HG02852 (cell line): ENCODE measurements at regions not wholly inside any gene's neighbourhood (a gene's known extent, or its start where the extent isn't known, plus 50 kb on each side); places are given as distances from the start of the nearest gene placed in this dataset.
"Not testable (repeated sequence)": the region's sequence is repeated elsewhere in the genome, so short reads cannot be mapped to it uniquely, and the experiment has no call there.

ENCODE experiments used
- ATAC-seq: cut with Tn5 transposase; IDR thresholded peaks from one replicate; pipeline ENCODE4 v1.9.1; 2021; ENCODE audit warnings: mild to moderate bottlenecking, moderate library complexity; ENCODE audit not compliant: unreplicated experiment

GRCh38 chrX:124426288-124427169 is 80.2 kb downstream of the SH2D1A start:
- no peak for ATAC-seq

DNA sequence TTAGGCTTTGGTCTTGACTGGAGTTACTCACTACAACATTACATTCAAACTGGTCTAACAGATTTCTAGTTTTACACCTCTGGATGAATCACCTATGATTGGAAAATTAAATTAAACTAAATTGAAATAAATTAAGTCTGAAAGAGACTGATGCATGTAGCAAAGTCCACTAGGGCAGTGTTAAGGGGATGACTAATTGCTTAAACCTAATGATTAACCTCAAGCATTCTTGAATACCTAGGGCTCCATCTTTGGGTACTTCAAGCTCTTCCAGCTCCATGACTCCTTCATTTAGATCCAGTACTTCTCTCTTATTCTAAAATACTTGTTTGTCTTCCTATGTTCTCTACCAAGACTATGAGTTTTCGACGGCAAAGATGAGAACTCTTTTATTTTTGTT is 86.8 kb downstream of the SH2D1A start:
- no peak for ATAC-seq

DNA sequence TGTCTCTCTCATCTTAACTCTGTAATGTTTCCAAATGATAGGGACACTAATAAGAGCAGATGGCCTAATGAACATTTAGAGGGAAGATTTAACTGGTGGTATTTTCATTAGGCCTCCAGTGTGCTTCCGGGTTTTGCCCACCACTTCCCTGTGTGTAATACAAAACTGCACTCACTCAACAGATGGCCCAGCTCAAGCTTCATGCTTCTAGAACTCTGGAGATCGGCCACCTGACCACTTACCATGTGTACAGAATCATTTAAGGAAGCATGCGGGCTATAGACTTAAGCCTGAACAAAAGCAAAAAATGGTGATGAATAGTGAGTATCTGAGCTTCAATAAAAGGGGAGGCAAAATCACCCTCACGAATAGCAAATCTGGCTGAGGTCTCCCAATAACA is 89.3 kb downstream of the SH2D1A start:
- ATAC-seq, result no peak

- ATAC-seq, result no peak
Measured at GRCh38 chrX:124440695-124441094, 94.3 kb downstream of the SH2D1A start.

- no peak for ATAC-seq
Measured at GRCh38 chrX:124441971-124442590, 95.7 kb downstream of the SH2D1A start.

DNA sequence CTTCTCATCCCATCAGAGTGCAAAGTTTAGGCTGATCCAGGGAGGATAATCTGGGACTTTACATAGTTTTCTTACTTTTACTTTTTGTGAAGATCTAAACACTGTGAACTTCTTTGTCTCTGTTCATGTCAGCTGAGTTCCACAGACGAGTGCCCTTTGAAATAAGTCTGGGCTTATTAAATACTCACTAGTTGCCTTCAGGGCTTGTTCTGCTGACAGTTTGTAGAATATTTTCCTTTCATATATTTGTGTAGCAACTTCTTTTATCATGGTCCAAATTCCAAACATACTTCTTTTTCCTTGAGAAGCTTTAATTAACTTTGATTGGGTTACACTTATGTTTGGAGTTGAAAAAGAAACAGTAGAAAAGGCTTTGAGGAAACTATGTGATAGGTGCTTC is 109.6 kb downstream of the SH2D1A start:
- no peak for ATAC-seq

GRCh38 chrX:124459851-124460250 is 113.5 kb downstream of the SH2D1A start:
- not testable (repeated sequence) for ATAC-seq

GRCh38 chrX:124462931-124463330 is 116.6 kb downstream of the SH2D1A start:
- no peak for ATAC-seq

DNA sequence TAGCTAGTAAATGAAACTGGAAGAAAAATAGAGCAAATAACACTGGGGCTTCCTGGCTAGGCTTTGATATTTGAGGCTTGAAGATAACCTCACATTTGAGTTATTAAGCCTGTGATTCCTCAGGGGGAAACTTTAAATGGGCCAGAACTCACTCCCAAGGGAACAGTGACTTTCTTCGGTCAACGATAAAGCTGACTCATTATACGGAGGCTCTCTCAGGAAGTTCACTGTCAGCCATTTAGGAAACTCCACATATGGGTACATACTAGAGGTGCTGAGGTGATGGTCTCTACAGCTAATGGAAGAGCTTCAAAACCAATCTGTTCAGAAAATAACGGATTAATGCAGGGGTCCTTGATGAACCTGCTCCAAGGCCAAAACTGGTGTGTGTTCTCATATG is 120.8 kb downstream of the SH2D1A start:
- ATAC-seq, result no peak

DNA sequence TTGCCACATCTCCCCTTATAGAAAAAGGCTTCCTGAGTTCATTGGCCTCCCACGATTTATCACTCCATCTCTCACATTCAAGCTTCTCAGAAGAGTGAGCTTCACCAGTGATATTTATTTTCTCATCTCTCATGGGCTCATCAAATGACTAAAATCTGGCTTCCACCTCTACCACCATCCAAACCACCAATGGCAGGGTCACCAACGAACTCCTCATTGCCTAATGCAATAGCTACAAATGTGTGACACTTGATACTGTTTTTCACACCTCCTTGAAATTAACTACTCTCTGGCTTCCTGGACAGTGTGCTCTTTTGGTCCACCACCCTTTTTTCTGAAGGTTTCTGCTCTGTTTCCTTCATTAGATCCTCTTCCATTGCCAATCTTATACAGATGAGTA is 129.0 kb downstream of the SH2D1A start:
- no peak for ATAC-seq

DNA sequence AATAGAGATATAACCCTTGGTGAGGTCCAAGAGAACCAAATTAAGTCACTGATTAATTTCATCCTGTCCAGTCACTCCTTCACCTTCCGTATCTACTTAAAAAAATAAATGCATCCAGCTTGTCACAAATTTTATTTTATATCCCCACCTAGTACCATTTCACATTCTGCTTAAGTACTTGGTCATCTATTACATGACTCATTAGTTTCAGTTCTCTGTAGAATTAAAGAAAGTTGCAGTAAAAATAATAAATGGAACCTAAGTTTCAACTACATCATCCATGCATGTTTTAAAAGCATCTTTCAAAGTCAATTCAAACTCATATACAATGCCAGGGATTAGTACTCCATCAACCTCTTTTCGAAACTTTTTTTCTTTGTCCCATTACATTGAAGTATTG is 130.2 kb downstream of the SH2D1A start:
- no peak for ATAC-seq

DNA sequence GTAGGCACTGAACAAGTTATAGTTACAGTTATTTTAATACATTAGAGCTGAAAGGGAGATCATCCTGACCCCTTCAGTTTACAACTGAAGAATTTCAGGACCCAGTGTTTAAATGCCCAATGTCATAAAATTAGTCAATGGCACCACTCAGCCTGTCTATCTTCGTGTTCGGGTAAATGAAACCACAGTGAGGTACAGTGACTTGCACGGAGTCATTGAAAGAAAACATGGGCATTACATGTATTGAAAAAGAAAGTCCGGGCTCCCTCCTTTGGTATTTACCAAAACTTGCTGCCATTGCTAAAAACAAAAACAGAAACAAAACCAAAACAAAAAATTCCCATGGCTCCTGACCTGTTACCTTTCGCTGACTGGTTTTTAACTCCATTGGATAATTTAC is 131.7 kb downstream of the SH2D1A start:
- no peak for ATAC-seq

GRCh38 chrX:124488412-124489161 is 142.2 kb downstream of the SH2D1A start:
- ATAC-seq, result peak; percentile 87

GRCh38 chrX:124493984-124494383 is 147.6 kb downstream of the SH2D1A start:
- ATAC-seq, result no peak

DNA sequence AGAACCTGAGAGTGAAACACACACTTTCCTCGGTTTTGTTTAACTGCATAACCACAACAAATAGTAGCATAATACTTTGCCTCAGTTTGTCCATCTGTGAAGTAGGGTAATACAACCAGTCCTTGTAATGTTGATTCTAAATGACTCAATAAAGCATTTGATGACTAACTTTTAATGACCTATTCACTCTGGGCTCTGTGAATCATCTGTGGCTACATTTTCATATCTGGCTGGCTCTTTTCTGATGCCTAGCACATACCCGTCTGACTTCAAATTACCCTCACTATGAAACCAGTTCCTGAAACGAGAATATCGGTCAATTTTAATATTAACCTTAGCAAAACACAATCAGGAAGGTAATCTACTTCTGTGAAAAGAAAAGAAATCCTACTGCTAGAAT is 151.0 kb downstream of the SH2D1A start:
- no peak for ATAC-seq

GRCh38 chrX:124501586-124501985 is 155.2 kb downstream of the SH2D1A start:
- ATAC-seq, result no peak

- ATAC-seq, result no peak
Measured at GRCh38 chrX:124502166-124502565, 155.8 kb downstream of the SH2D1A start.

DNA sequence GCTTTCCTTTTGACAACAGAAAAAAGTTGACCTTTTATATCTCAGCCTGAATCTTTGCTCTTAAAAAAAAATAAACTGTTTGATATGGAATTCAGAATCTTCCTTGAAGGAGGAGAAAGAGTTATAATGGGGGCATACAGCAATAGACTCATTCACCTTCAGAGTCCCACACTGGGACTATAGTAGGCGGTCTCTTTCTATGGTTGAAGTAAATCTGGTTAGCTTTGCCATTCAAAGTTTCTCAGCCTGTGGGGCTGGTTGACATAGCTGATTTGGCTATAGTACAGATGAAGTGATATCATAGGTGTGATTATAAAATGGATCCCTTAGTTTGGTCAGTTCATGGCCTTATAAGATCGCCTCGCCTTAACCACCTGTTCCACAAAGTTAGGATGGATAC is 156.2 kb downstream of the SH2D1A start:
- ATAC-seq, result no peak

GRCh38 chrX:124504111-124504983 is 158.0 kb downstream of the SH2D1A start:
- peak; percentile 88 for ATAC-seq

- ATAC-seq, result no peak
Measured at GRCh38 chrX:124506066-124506465, 159.7 kb downstream of the SH2D1A start.

- no peak for ATAC-seq
Measured at GRCh38 chrX:124507246-124507645, 160.9 kb downstream of the SH2D1A start.
